Breast epithelium (tissue), 4 donors: ENCODE measurements at regions not wholly inside any gene's neighbourhood (a gene's known extent, or its start where the extent isn't known, plus 50 kb on each side); places are given as distances from the start of the nearest gene placed in this dataset.

Experiments used
- DNase-seq, 2 donors: peaks; one replicate each; pipeline ENCODE4 v3.0.0-alpha.2; 2019; ENCODE audit warnings: low spot score in 2 of 2
- H3K27ac ChIP-seq, 2 donors: fragments of 200-600 bp; sonication (generic) in 1 of 2; one replicate each; pipeline ENCODE4 v1.5.1; 2016 to 2019; ENCODE audit warnings: mild to moderate bottlenecking in 1 of 2
- H3K27me3 ChIP-seq, 2 donors: fragments of 200-600 bp; sonication (generic) in 1 of 2; one replicate each; pipeline versions ENCODE4 v1.5.1 to v1.6.0; 2017 to 2019; ENCODE audit warnings: control low read depth in 1 of 2, mild to moderate bottlenecking in 1 of 2
- H3K36me3 ChIP-seq: fragments of 200-600 bp; one replicate; pipeline ENCODE4 v1.5.1; 2019
- H3K4me1 ChIP-seq, 2 donors: fragments of 200-600 bp; sonication (generic); one replicate each; pipeline ENCODE4 v1.5.1; 2016 to 2019; ENCODE audit warnings: control low read depth in 1 of 2
- H3K4me3 ChIP-seq, 3 donors: fragments of 200-600 bp; sonication (generic); 1 replicate in 2 of 3; 2 replicates in 1 of 3; pipeline ENCODE4 v1.5.1; 2016 to 2019; ENCODE audit warnings: mild to moderate bottlenecking in 3 of 3, moderate library complexity in 2 of 3
- H3K9me3 ChIP-seq, 2 donors: fragments of 200-600 bp; sonication (generic) in 1 of 2; one replicate each; pipeline ENCODE4 v1.5.1; 2016 to 2019; ENCODE audit warnings: control low read depth in 1 of 2
- CTCF ChIP-seq, 3 donors: fragments of 450-650 bp; IDR thresholded peaks; one replicate each; pipeline ENCODE4 v1.5.1; 2016 to 2017; ENCODE audit warnings: antibody characterized with exemption in 3 of 3, mild to moderate bottlenecking in 3 of 3, moderate library complexity in 3 of 3
- POLR2A ChIP-seq: fragments of 450-650 bp; IDR thresholded peaks from one replicate; pipeline ENCODE4 v1.6.1; 2016; ENCODE audit warnings: antibody characterized with exemption, mild to moderate bottlenecking, moderate library complexity
- POLR2AphosphoS5 ChIP-seq, 3 donors: sonication (generic); formaldehyde crosslinking; IDR thresholded peaks; one replicate each; pipeline ENCODE4 v1.6.1; 2017; ENCODE audit warnings: antibody characterized with exemption in 3 of 3
- intact Hi-C: fragments of 100-400 bp; cut with DNase I; formaldehyde crosslinking; loops from one replicate; pipeline ENCODE4 v1.15.1; 2023; ENCODE audit warnings: low total_unique reads

GRCh38 chr3:154886437-154886836, 193.7 kb upstream of the MME start:
- Histone ChIP-seq H3K4me3 (no peak overlapping the region), H3K27ac (no peak overlapping the region), H3K4me1 (no peaks in the 10 kb centered on the region), H3K9me3 (peaks cover 0 to 4% of the 10 kb centered on the region in 2 donors), H3K27me3 (no peaks in the 10 kb centered on the region), H3K36me3 (no peaks in the 10 kb centered on the region)
- no peak for TF ChIP-seq CTCF (IDR thresholded peaks at IDR 0.05)
- TF ChIP-seq POLR2A: no peak
- TF ChIP-seq POLR2AphosphoS5 (IDR thresholded peaks at IDR 0.05): no peak
- intact Hi-C loops: no loop called here
- DNase-seq: no peak

- no peak overlapping the region for H3K4me3 ChIP-seq
- H3K27me3 ChIP-seq: no peaks in the 10 kb centered on the region
- TF ChIP-seq CTCF (IDR thresholded peaks at IDR 0.05) (no peak), POLR2AphosphoS5 (IDR thresholded peaks at IDR 0.05) (no peak), POLR2A (no peak)
- DNase-seq: no peak
- no peaks in the 10 kb centered on the region for H3K36me3 ChIP-seq
- intact Hi-C loops: no loop called here
- H3K27ac ChIP-seq: no peak overlapping the region
- peaks cover 2 to 7% of the 10 kb centered on the region in 2 donors for H3K9me3 ChIP-seq
- no peaks in the 10 kb centered on the region for H3K4me1 ChIP-seq
Observed at GRCh38 chr3:154885418-154885817, 194.7 kb upstream of the MME start.

- Histone ChIP-seq H3K4me1 (no peaks in the 10 kb centered on the region), H3K9me3 (peaks cover 2 to 7% of the 10 kb centered on the region in 2 donors), H3K4me3 (no peak overlapping the region), H3K36me3 (no peaks in the 10 kb centered on the region), H3K27ac (no peak overlapping the region), H3K27me3 (no peaks in the 10 kb centered on the region)
- DNase-seq: no peak
- TF ChIP-seq POLR2A: no peak
- TF ChIP-seq POLR2AphosphoS5 (IDR thresholded peaks at IDR 0.05): no peak
- TF ChIP-seq CTCF (IDR thresholded peaks at IDR 0.05): no peak
- intact Hi-C loops: no loop called here
Observed at GRCh38 chr3:154884952-154885351, 195.2 kb upstream of the MME start.

GRCh38 chr3:154875142-154875541, 205.0 kb upstream of the MME start:
- no peak overlapping the region for H3K27ac ChIP-seq
- no peaks in the 10 kb centered on the region for H3K36me3 ChIP-seq
- no peak for TF ChIP-seq CTCF (IDR thresholded peaks at IDR 0.05)
- no peak for TF ChIP-seq POLR2AphosphoS5 (IDR thresholded peaks at IDR 0.05)
- H3K27me3 ChIP-seq: no peaks in the 10 kb centered on the region
- no peaks in the 10 kb centered on the region for H3K4me1 ChIP-seq
- no peak for DNase-seq
- no peaks in the 10 kb centered on the region for H3K9me3 ChIP-seq
- no peak overlapping the region for H3K4me3 ChIP-seq
- intact Hi-C loops: no loop called here

- H3K27ac ChIP-seq: no peak overlapping the region
- H3K36me3 ChIP-seq: no peaks in the 10 kb centered on the region
- no peak overlapping the region for H3K4me3 ChIP-seq
- no peaks in the 10 kb centered on the region for H3K27me3 ChIP-seq
- intact Hi-C loops: no loop called here
- no peaks in the 10 kb centered on the region for H3K9me3 ChIP-seq
- TF ChIP-seq POLR2AphosphoS5 (IDR thresholded peaks at IDR 0.05): no peak
- TF ChIP-seq POLR2A: no peak
- no peak for TF ChIP-seq CTCF (IDR thresholded peaks at IDR 0.05)
- DNase-seq: no peak
- no peaks in the 10 kb centered on the region for H3K4me1 ChIP-seq
Observed at GRCh38 chr3:154872696-154873095, 207.4 kb upstream of the MME start.
